SK-N-MC (cell line): ENCODE measurements at regions not wholly inside any gene's neighbourhood (a gene's known extent, or its start where the extent isn't known, plus 50 kb on each side); places are given as distances from the start of the nearest gene placed in this dataset.

Experiments
- EZH2 ChIP-seq: fragments of 200-600 bp; sonication (generic); IDR thresholded peaks from one replicate; pipeline ENCODE4 v1.6.1; 2017; ENCODE audit warnings: antibody characterized with exemption
- POLR2AphosphoS5 ChIP-seq: IDR thresholded peaks from 2 replicates; pipeline ENCODE4 v1.6.1; 2012; ENCODE audit warnings: mild to moderate bottlenecking, low read depth, low read length, borderline replicate concordance

DNA sequence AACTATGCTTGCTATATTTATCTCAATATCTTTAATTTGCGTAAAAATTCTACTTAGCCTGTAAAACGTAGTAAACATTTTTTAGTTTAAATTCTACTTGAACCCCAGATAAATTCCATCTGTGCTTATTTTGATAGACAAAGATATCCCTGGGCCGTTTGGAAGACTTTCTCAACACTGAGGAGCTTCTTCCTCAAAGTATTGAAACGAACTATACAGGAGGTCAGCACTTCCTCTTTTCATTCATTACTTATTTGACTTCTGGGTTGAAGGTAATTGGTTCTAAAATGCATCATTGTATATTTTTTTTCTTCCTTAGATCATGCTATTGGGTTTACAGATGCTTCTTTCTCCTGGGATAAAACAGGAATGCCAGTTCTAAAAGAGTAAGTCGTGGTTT, 74.7 kb downstream of the HSPA13 start:
- TF ChIP-seq EZH2 (no peak), POLR2AphosphoS5 (no peak)
